ENCODE measurements at regions not wholly inside any gene's neighbourhood (a gene's known extent, or its start where the extent isn't known, plus 50 kb on each side); places are given as distances from the start of the nearest gene placed in this dataset.
"Not testable (repeated sequence)": the region's sequence is repeated elsewhere in the genome, so short reads cannot be mapped to it uniquely, and the experiment has no call there.

DNA sequence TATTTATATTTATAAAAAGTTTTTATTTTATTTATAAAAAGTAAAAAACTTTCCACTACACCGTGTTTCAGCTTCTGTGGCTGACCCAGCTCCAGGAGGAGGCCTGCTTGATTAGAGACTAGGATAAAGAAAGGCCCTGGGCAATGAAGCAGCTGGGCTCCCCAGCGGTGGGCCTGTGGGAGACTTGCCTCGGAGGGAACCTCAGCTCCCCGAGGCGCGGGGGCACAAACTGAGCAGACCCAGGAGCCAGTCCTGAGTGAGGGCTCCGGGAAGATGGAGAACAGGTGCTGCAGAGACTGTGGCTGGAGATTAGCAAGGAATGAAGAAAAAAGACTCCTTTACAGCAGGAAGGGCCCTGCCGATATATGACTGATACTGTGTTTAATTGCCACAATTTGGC, 63.8 kb upstream of the GJB6 start:
- Mint-ChIP-seq H3K27me3 (peaks cover 41% of the 10 kb centered on the region), H3K4me1 (no peaks in the 10 kb centered on the region), H3K27ac (no peak overlapping the region), H3K9me3 (ENCODE audit: insufficient read depth) (no peaks in the 10 kb centered on the region), H3K4me3 (no peak overlapping the region)
- 91% methylated on average over 7 of the region's 8 CpGs for WGBS (ENCODE audit: insufficient coverage)
- ChIA-PET POLR2A (no interaction called here), CTCF (no interaction called here)
- no peak for DNase-seq
- TF ChIP-seq, protein P1, sequence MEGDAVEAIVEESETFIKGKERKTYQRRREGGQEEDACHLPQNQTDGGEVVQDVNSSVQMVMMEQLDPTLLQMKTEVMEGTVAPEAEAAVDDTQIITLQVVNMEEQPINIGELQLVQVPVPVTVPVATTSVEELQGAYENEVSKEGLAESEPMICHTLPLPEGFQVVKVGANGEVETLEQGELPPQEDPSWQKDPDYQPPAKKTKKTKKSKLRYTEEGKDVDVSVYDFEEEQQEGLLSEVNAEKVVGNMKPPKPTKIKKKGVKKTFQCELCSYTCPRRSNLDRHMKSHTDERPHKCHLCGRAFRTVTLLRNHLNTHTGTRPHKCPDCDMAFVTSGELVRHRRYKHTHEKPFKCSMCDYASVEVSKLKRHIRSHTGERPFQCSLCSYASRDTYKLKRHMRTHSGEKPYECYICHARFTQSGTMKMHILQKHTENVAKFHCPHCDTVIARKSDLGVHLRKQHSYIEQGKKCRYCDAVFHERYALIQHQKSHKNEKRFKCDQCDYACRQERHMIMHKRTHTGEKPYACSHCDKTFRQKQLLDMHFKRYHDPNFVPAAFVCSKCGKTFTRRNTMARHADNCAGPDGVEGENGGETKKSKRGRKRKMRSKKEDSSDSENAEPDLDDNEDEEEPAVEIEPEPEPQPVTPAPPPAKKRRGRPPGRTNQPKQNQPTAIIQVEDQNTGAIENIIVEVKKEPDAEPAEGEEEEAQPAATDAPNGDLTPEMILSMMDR (IDR thresholded peaks at IDR 0.05): no peak
- TF ChIP-seq EZH2 (IDR thresholded peaks at IDR 0.05; ENCODE audit: borderline replicate concordance, insufficient read depth, low read depth, low read length, poor library complexity, severe bottlenecking): no peak
- peaks cover 0 to 4% (median under 1%) of the 10 kb centered on the region in 4 experiments for H3K27me3 ChIP-seq (replicated peaks in 1 of 4; ENCODE audit: control extremely low read depth in 1 of 4, control insufficient read depth in 3 of 4, insufficient read depth in 4 of 4, low read length in 3 of 4)
- no peak overlapping the region for H3K4me2 ChIP-seq (replicated peaks; ENCODE audit: low read depth, low read length, poor library complexity, severe bottlenecking)
- no peak overlapping the region for H3K9ac ChIP-seq (ENCODE audit: low read length)
- H3K36me3 ChIP-seq (replicated peaks in 1 of 2; ENCODE audit: control extremely low read depth in 1 of 2, control insufficient read depth in 1 of 2, extremely low read depth in 1 of 2, insufficient read depth in 2 of 2, low read length in 1 of 2): no peaks in the 10 kb centered on the region
- ATAC-seq (ENCODE audit: low read depth): no peak
- intact Hi-C loops (cut with micrococcal nuclease): no loop called here
- H3K27ac ChIP-seq (ENCODE audit: low read length in 2 of 2): no peak overlapping the region
- no peak overlapping the region for H3K4me3 ChIP-seq (ENCODE audit: control extremely low read depth in 1 of 5, extremely low read depth in 1 of 5, insufficient read depth in 1 of 5, low read depth in 2 of 5, low read length in 4 of 5)
- no peaks in the 10 kb centered on the region for H3K9me3 ChIP-seq (ENCODE audit: control extremely low read depth in 1 of 3, control insufficient read depth in 2 of 3, insufficient read depth in 1 of 3, low read length in 2 of 3)
- no peaks in the 10 kb centered on the region for H3K4me1 ChIP-seq (ENCODE audit: control insufficient read depth in 2 of 2, insufficient read depth in 2 of 2, low read length in 2 of 2)
- H2AFZ ChIP-seq (ENCODE audit: insufficient read depth, low read depth, low read length, poor library complexity, severe bottlenecking): no peak overlapping the region
- H4K20me1 ChIP-seq (ENCODE audit: control insufficient read depth, insufficient read depth, low read length, poor library complexity, severe bottlenecking): no peaks in the 10 kb centered on the region
- no peaks in the 10 kb centered on the region for H3K79me2 ChIP-seq (ENCODE audit: control insufficient read depth, insufficient read depth, low read length)

DNA sequence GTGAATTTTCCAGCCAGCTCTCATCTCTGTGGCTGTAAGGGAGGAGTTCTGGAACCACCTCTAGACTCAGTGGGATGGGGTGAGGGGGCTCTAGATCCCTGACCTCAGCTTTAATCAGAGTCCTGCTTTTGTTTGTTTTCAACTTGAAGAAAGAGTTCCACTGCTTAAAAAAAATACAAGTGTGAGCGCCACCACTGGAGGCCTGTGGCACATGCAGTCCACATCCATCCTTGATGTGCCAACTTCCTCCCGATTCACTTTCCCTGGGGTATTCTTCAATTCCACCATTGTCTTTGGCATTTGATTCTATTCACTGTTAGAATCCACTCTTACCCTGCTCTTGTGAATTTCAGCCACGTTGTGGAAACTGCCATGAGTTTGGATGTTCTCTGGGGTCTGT, 62.4 kb upstream of the GJB6 start:
- H3K27ac Mint-ChIP-seq: no peak overlapping the region
- H3K27me3 ChIP-seq (replicated peaks in 1 of 4; ENCODE audit: control extremely low read depth in 1 of 4, control insufficient read depth in 3 of 4, insufficient read depth in 4 of 4, low read length in 3 of 4): no peaks in the 10 kb centered on the region
- no peak for DNase-seq
- ChIA-PET CTCF (no interaction called here), POLR2A (no interaction called here)
- H3K4me1 Mint-ChIP-seq: no peaks in the 10 kb centered on the region
- H3K36me3 ChIP-seq (replicated peaks in 1 of 2; ENCODE audit: control extremely low read depth in 1 of 2, control insufficient read depth in 1 of 2, extremely low read depth in 1 of 2, insufficient read depth in 2 of 2, low read length in 1 of 2): no peaks in the 10 kb centered on the region
- H3K9me3 ChIP-seq (ENCODE audit: control extremely low read depth in 1 of 3, control insufficient read depth in 2 of 3, insufficient read depth in 1 of 3, low read length in 2 of 3): no peaks in the 10 kb centered on the region
- H3K27me3 Mint-ChIP-seq: peaks cover 27% of the 10 kb centered on the region
- no peak for TF ChIP-seq EZH2 (IDR thresholded peaks at IDR 0.05; ENCODE audit: borderline replicate concordance, insufficient read depth, low read depth, low read length, poor library complexity, severe bottlenecking)
- TF ChIP-seq, protein P1 (IDR thresholded peaks at IDR 0.05): no peak
- no peaks in the 10 kb centered on the region for H3K79me2 ChIP-seq (ENCODE audit: control insufficient read depth, insufficient read depth, low read length)
- no peak overlapping the region for H3K4me2 ChIP-seq (replicated peaks; ENCODE audit: low read depth, low read length, poor library complexity, severe bottlenecking)
- H3K4me3 Mint-ChIP-seq: no peak overlapping the region
- 90% methylated on average over 2 of the region's 3 CpGs for WGBS (ENCODE audit: insufficient coverage)
- H3K4me1 ChIP-seq (ENCODE audit: control insufficient read depth in 2 of 2, insufficient read depth in 2 of 2, low read length in 2 of 2): no peaks in the 10 kb centered on the region
- no peak overlapping the region for H2AFZ ChIP-seq (ENCODE audit: insufficient read depth, low read depth, low read length, poor library complexity, severe bottlenecking)
- H3K9ac ChIP-seq (ENCODE audit: low read length): no peak overlapping the region
- ATAC-seq (ENCODE audit: low read depth): no peak
- H3K9me3 Mint-ChIP-seq (ENCODE audit: insufficient read depth): no peaks in the 10 kb centered on the region
- H3K4me3 ChIP-seq (ENCODE audit: control extremely low read depth in 1 of 5, extremely low read depth in 1 of 5, insufficient read depth in 1 of 5, low read depth in 2 of 5, low read length in 4 of 5): no peak overlapping the region
- H3K27ac ChIP-seq (ENCODE audit: low read length in 2 of 2): no peak overlapping the region
- no peaks in the 10 kb centered on the region for H4K20me1 ChIP-seq (ENCODE audit: control insufficient read depth, insufficient read depth, low read length, poor library complexity, severe bottlenecking)
- intact Hi-C loops (cut with micrococcal nuclease): no loop called here

- H3K27ac ChIP-seq (ENCODE audit: low read length in 2 of 2); H3K4me2 ChIP-seq (replicated peaks; ENCODE audit: low read depth, low read length, poor library complexity, severe bottlenecking); H2AFZ ChIP-seq (ENCODE audit: insufficient read depth, low read depth, low read length, poor library complexity, severe bottlenecking); ATAC-seq (ENCODE audit: low read depth); H3K9me3 ChIP-seq (ENCODE audit: control extremely low read depth in 1 of 3, control insufficient read depth in 2 of 3, insufficient read depth in 1 of 3, low read length in 2 of 3); H3K36me3 ChIP-seq (replicated peaks in 1 of 2; ENCODE audit: control extremely low read depth in 1 of 2, control insufficient read depth in 1 of 2, extremely low read depth in 1 of 2, insufficient read depth in 2 of 2, low read length in 1 of 2); H3K4me1 ChIP-seq (ENCODE audit: control insufficient read depth in 2 of 2, insufficient read depth in 2 of 2, low read length in 2 of 2); H3K9me3 Mint-ChIP-seq (ENCODE audit: insufficient read depth); POLR2A ChIA-PET; H3K4me3 Mint-ChIP-seq; H3K4me1 Mint-ChIP-seq; DNase-seq; H3K4me3 ChIP-seq (ENCODE audit: control extremely low read depth in 1 of 5, extremely low read depth in 1 of 5, insufficient read depth in 1 of 5, low read depth in 2 of 5, low read length in 4 of 5); H3K79me2 ChIP-seq (ENCODE audit: control insufficient read depth, insufficient read depth, low read length); H4K20me1 ChIP-seq (ENCODE audit: control insufficient read depth, insufficient read depth, low read length, poor library complexity, severe bottlenecking); H3K27me3 ChIP-seq (replicated peaks in 1 of 4; ENCODE audit: control extremely low read depth in 1 of 4, control insufficient read depth in 3 of 4, insufficient read depth in 4 of 4, low read length in 3 of 4); H3K9ac ChIP-seq (ENCODE audit: low read length); CTCF ChIA-PET; H3K27ac Mint-ChIP-seq; intact Hi-C loops (cut with micrococcal nuclease): not testable (repeated sequence)
- H3K27me3 Mint-ChIP-seq: peaks cover 18% of the 10 kb centered on the region
- 98% methylated on average over 14 of the region's 30 CpGs for WGBS (ENCODE audit: insufficient coverage)
These were observed 60.2 kb upstream of the GJB6 start for GRCh38 chr13:20292301-20292700.
